Naive B cell (primary cell): ENCODE measurements at regions not wholly inside any gene's neighbourhood (a gene's known extent, or its start where the extent isn't known, plus 50 kb on each side); places are given as distances from the start of the nearest gene placed in this dataset.

Experiments used
- ATAC-seq, 2 donors: fragments of 150-1000 bp; cut with Tn5 transposase; 2 replicates each; pipeline ENCODE4 v1.10.0; 2021; ENCODE audit warnings: low read depth in 2 of 2, mild to moderate bottlenecking in 2 of 2, moderate library complexity in 2 of 2
- DNase-seq: peaks from one replicate; pipeline ENCODE4 v3.0.0; 2022
- H3K27ac Mint-ChIP-seq, 6 donors: one replicate each; pipeline ENCODE4 v1.8.0; 2020 to 2022; ENCODE audit warnings: mild to moderate bottlenecking in 6 of 6, mixed read lengths in 6 of 6, moderate library complexity in 5 of 6, inconsistent platforms in 2 of 6
- H3K27me3 Mint-ChIP-seq, 3 donors: one replicate each; pipeline ENCODE4 v1.8.0; 2021 to 2022; ENCODE audit warnings: mixed read lengths in 3 of 3, mild to moderate bottlenecking in 1 of 3
- H3K36me3 Mint-ChIP-seq, 2 donors: one replicate each; pipeline ENCODE4 v1.8.0; 2020 to 2022; ENCODE audit warnings: mixed read lengths in 2 of 2, inconsistent platforms in 1 of 2, mild to moderate bottlenecking in 1 of 2
- H3K4me1 Mint-ChIP-seq, 3 donors: one replicate each; pipeline ENCODE4 v1.8.0; 2020 to 2022; ENCODE audit warnings: mixed read lengths in 3 of 3, inconsistent platforms in 1 of 3, mild to moderate bottlenecking in 1 of 3, moderate library complexity in 1 of 3
- H3K4me3 Mint-ChIP-seq, 8 donors: one replicate each; pipeline ENCODE4 v1.8.0; 2020 to 2022; ENCODE audit warnings: mild to moderate bottlenecking in 8 of 8, mixed read lengths in 8 of 8, moderate library complexity in 8 of 8, inconsistent platforms in 2 of 8
- H3K9me3 Mint-ChIP-seq, 7 donors: one replicate each; pipeline ENCODE4 v1.8.0; 2020 to 2022; ENCODE audit warnings: mixed read lengths in 7 of 7, mild to moderate bottlenecking in 5 of 7, inconsistent platforms in 2 of 7, moderate library complexity in 1 of 7

DNA sequence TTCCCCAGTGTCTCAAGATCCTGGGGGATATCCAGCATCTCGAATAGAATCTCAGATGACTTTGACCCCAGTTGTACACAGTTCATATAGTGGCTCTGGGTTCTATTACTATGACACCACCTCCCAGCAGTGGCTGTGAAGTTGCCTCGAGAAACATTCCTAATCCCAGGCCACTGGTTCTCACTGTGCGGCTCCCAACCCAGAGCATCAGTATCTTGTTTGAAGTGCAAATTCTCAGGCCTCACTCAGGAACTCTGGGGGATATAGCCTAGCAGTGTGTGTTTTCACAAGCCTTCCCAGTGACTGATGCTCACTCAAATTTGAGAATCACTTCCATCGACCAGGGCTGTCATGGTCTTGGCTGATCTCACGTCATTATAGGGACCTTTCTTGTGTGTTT is 69.3 kb upstream of the IGF1 start:
- Mint-ChIP-seq H3K27me3 (peaks cover 1 to 20% (median 6%) of the 10 kb centered on the region in 3 donors), H3K4me1 (no peaks in the 10 kb centered on the region), H3K9me3 (no peaks in the 10 kb centered on the region), H3K36me3 (no peaks in the 10 kb centered on the region), H3K4me3 (no peak overlapping the region), H3K27ac (no peak overlapping the region)
- ATAC-seq (no peak), DNase-seq (no peak)

GRCh38 chr12:102548543-102548942 is 68.2 kb upstream of the IGF1 start:
- Mint-ChIP-seq H3K4me3 (no peak overlapping the region), H3K36me3 (no peaks in the 10 kb centered on the region), H3K4me1 (no peaks in the 10 kb centered on the region), H3K27me3 (peaks cover 9 to 24% (median 9%) of the 10 kb centered on the region in 3 donors), H3K9me3 (no peaks in the 10 kb centered on the region), H3K27ac (no peak overlapping the region)
- DNase-seq (no peak), ATAC-seq (no peak)

DNA sequence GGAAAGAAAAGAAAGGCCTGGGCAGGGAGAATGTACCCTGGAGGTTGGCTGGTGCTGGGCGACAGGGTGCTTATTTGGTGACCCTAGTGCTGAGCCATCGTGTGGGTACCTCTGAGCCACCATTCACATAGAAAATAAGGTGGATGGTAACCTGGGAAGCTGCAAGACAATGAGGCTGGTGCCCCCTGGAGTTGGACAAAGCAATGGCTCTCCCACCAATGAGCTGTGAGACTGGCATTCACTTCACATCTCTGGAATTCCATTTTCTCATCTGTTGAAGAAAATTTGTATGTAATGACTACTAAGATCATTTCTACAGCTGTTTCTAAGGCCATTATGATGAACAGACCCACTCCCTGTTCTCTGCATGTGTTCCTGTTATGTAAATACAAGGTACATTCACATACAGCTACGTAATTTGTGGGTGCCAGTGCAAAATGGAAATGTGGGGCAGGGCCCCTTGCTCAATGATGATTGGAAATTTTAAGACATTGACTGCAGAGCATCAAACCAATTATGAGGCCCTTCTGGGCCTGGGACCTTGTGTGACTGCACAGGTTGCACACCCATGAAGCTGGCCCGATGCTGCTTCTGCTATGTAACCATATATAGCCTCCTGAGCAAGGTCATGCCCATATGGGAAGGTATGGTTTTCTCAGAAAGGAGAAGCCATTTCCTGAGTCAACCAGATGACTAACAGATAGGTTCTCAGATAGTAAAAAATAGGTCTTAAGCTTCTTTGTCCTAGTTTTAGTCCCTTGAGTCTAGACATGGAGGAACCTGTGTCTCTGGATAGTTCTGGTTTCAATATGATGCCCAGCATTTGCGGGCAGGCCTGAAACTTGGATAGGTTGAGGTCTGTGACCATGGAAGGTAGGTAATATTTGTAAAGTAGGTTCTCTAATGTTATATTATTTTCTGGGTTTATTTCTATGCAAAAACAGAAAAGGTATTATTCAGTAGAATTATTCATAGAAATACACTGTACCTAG is 63.4 kb upstream of the IGF1 start:
- no peak overlapping the region for H3K27ac Mint-ChIP-seq
- ATAC-seq (no peak), DNase-seq (no peak)
- no peak overlapping the region for H3K4me3 Mint-ChIP-seq
- H3K9me3 Mint-ChIP-seq: no peaks in the 10 kb centered on the region
- peaks cover 12 to 32% (median 22%) of the 10 kb centered on the region in 3 donors for H3K27me3 Mint-ChIP-seq
- H3K36me3 Mint-ChIP-seq: no peaks in the 10 kb centered on the region
- H3K4me1 Mint-ChIP-seq: no peaks in the 10 kb centered on the region

GRCh38 chr12:102542816-102543440 is 62.6 kb upstream of the IGF1 start:
- no peak for DNase-seq
- Mint-ChIP-seq H3K36me3 (no peaks in the 10 kb centered on the region), H3K4me3 (no peak overlapping the region), H3K9me3 (peaks cover 0 to 3% (median 0%) of the 10 kb centered on the region in 7 donors), H3K27ac (no peak overlapping the region), H3K27me3 (peaks cover 15 to 39% (median 31%) of the 10 kb centered on the region in 3 donors), H3K4me1 (no peaks in the 10 kb centered on the region)
- ATAC-seq: no peak

DNA sequence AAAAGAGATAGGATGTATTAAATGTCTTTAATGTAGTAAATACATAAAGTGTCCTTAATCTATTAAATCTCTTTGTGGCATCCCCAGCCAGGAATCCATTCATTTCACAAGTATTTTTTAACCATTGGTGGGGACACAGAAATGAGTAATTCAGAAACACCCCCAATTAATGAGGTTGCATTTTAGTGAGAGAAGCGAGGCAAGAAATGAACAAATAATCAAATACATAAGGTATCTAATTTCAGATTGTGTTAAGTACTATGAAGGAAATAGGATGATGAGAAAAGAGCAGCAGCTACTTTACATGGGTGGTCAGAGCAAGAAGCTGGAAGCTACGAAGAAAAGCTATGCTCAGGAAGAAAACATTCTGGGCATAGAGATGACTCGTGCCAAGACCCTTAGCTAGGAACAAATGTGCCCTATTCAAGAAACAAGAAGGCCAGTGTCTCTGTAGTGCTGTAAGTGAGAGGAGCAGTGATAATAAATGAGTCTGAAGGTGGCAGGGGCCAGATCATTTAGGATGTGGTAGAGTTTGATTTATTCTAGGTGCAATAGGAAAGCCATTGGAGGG is 60.5 kb upstream of the IGF1 start:
- peaks cover 12 to 40% (median 34%) of the 10 kb centered on the region in 3 donors for H3K27me3 Mint-ChIP-seq

DNA sequence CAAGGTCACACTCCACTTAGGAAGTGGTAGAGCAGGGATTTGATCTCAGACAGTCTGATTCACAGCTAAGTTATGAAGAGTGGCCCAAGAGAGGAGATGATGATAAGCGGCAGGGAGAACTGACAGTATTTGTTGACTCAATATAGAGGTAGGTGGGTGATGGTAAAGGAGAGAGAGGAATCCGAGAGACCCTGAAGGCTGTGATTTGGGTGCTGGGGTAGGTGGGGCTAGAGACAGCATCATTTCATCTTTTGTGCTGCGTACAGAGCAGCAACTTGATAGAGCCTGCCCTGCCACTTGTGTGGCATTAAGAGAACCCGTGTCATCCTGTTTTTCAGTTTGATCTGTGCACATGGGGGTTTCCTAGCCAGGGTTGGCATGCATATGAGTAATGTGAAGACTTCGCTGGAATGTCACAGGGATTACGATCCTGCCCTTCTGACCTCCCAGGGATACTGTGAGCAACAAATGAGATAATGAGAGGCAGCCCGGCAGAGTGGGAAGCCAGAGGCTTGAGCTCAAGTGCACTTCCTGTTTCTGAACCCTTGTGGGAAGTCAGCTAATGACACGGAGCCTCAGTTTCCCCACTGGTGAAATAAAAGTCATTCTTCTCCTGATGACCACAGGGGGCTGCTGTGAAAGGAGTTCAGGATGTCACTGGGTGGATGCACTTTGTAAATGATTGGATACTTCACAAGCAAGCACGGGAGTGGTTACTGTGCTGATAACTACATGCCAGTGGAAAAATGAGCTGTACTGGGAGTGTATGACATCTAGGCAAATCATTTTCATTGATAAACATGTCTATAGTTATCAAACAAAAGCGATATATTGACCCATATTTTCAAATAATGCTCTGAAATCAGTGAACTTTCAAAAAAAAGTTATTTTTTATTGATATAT is 59.5 kb upstream of the IGF1 start:
- Mint-ChIP-seq H3K9me3 (peaks cover 0 to 7% (median 0%) of the 10 kb centered on the region in 7 donors), H3K4me3 (no peak overlapping the region), H3K4me1 (no peaks in the 10 kb centered on the region), H3K27me3 (peaks cover 10 to 40% (median 31%) of the 10 kb centered on the region in 3 donors), H3K27ac (no peak overlapping the region), H3K36me3 (no peaks in the 10 kb centered on the region)
- ATAC-seq: no peak
- no peak for DNase-seq

More for the DNA sequence above, 60.5 kb upstream of the IGF1 start:
- DNase-seq (no peak), ATAC-seq (no peak)
- Mint-ChIP-seq H3K27ac (no peak overlapping the region), H3K4me1 (no peaks in the 10 kb centered on the region), H3K36me3 (no peaks in the 10 kb centered on the region), H3K4me3 (no peak overlapping the region), H3K9me3 (peaks cover 0 to 7% (median 0%) of the 10 kb centered on the region in 7 donors)

- H3K27me3 Mint-ChIP-seq: peaks cover 16 to 42% (median 38%) of the 10 kb centered on the region in 3 donors
- H3K4me3 Mint-ChIP-seq: no peak overlapping the region
- H3K9me3 Mint-ChIP-seq: peaks cover 0 to 7% (median 0%) of the 10 kb centered on the region in 7 donors
- ATAC-seq: no peak
- no peak overlapping the region for H3K27ac Mint-ChIP-seq
- H3K4me1 Mint-ChIP-seq: no peaks in the 10 kb centered on the region
- no peak for DNase-seq
- H3K36me3 Mint-ChIP-seq: no peaks in the 10 kb centered on the region
Observed at GRCh38 chr12:102535306-102535705, 54.9 kb upstream of the IGF1 start.

GRCh38 chr12:102534899-102535298 is 54.5 kb upstream of the IGF1 start:
- no peak for DNase-seq

DNA sequence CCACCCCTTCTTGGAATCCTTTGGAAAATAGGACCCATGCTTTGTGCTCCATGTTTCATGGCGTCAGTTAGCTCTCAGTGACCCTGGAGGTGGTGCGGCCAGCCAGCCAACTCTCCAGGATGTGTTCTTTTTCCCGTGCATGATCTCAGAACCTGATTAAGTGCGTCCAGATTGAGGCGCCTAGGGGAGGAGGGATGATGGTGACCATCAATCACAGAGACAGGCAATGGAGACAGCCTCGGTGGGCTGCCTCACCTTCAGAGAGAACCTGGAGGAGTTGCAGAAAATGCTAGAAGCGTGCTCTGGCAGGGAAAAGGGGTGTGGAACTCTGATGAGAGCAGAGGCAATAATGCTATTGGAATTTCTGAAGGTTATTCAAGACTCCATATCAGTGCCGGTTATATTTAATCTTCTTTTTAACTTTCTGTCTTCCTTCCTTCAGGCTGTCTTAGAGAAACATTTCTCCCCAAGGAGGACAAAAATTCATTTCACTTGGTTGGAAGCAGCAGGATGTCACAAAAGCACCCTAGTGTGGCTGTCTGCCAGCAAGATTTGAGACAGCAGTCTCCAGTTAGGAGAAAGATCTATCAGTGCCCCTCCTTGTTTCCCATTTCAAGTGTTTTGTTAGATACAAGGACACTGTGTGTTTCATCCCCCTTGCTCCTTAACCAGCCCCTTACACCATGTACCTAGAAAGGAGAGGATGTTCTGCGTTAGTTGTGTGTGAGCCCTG is 53.3 kb upstream of the IGF1 start:
- ATAC-seq: no peak
- no peak overlapping the region for H3K4me3 Mint-ChIP-seq
- H3K9me3 Mint-ChIP-seq: peaks cover 0 to 7% (median 0%) of the 10 kb centered on the region in 7 donors
- no peak for DNase-seq
- H3K4me1 Mint-ChIP-seq: no peaks in the 10 kb centered on the region
- H3K27ac Mint-ChIP-seq: no peak overlapping the region
- peaks cover 11 to 27% (median 24%) of the 10 kb centered on the region in 3 donors for H3K27me3 Mint-ChIP-seq
- no peaks in the 10 kb centered on the region for H3K36me3 Mint-ChIP-seq

More at GRCh38 chr12:102534899-102535298, 54.5 kb upstream of the IGF1 start:
- Mint-ChIP-seq H3K36me3 (no peaks in the 10 kb centered on the region), H3K27ac (no peak overlapping the region), H3K4me1 (no peaks in the 10 kb centered on the region), H3K9me3 (peaks cover 0 to 7% (median 0%) of the 10 kb centered on the region in 7 donors), H3K27me3 (peaks cover 16 to 40% (median 36%) of the 10 kb centered on the region in 3 donors), H3K4me3 (no peak overlapping the region)
- ATAC-seq: no peak
